Activated T-cell treated with anti-CD3 and anti-CD28 coated beads for 24 hours (primary cell): ENCODE measurements at regions not wholly inside any gene's neighbourhood (a gene's known extent, or its start where the extent isn't known, plus 50 kb on each side); places are given as distances from the start of the nearest gene placed in this dataset.

Experiments used
- DNase-seq: peaks from one replicate; pipeline ENCODE4 v3.0.0-alpha.2; 2020; ENCODE audit warnings: low read depth

- no peak for DNase-seq
Measured at GRCh38 chr3:18079062-18079461, 336.6 kb upstream of the TBC1D5 start.

- DNase-seq, result no peak
Measured at GRCh38 chr3:18077128-18077840, 334.9 kb upstream of the TBC1D5 start.

DNA sequence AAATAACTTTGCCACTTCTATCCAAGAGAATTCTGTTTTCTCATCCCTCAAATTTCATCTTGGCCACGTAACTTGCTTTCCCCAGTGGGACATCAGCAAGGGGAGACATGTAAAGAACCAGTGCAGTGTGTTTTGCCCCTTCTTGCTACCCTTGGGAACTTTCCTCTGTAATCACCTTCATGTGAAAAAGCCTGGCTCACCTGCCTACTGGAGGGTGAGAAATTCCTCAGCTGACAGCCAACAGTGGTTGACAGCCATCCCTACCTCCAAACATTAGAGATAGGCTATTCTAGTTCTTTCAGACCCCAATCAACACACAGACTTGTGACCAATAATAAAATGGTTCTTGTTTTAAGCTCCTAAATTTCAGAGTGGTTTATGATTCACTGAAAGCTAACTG is 333.9 kb upstream of the TBC1D5 start:
- no peak for DNase-seq

DNA sequence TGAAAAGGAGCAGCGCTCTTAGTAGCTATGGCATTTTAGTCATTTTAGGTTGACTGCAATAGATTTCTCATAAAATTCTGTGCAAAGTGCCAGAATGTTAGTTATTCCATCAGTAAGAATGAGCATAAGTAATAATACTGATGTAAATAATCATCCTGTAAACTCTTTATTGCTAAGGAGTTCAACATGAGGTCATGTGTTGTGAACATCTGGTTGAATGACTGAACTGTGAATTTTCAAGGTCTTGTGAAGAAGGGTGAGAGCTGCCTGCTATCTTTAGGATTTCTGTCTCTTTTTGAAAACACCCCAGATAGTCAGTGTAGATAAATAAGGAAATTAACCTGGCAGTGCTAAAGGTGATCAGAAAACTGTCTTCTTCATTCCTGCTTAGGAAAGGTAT is 333.4 kb upstream of the TBC1D5 start:
- DNase-seq, result no peak

DNA sequence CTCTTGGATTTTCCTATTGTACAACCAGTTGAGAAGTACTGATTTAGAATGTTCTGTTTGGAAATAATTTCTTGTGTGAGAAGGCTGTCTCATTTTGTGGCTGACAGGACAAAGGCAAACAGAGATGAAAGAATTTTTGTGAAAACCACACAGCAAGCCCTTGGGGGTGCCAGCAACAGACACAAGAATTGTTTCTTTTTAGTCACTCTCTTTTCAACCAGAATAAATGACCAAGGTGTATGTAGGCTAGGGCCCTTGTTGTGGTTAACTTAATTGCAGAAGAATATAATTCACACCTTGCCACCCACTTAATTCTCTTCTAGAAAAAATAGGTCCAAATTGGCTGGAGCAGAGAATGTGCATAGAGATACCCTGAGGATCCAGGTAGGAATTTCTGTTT is 329.4 kb upstream of the TBC1D5 start:
- no peak for DNase-seq

GRCh38 chr3:18070944-18071343 is 328.5 kb upstream of the TBC1D5 start:
- DNase-seq, result no peak

DNA sequence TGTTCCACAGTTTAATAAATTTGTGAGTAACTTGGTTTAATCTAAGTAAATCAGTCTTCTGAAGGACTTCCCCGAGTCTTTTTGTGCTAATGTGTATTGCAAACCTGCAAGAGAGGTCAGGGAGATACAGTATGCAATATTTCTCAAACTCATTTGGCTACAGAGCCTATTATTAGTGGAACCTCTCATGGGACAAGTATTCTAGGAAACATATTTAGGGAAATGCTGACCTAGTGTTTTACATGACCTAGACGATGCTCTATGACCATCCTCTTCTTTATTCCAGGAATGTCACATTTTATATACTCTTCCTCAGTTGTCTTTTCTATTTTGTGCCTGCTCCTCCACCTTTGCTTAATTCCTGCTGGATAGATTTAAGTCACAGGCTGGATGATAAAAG is 327.8 kb upstream of the TBC1D5 start:
- DNase-seq, result no peak

- DNase-seq, result no peak
Measured at GRCh38 chr3:18069568-18069967, 327.1 kb upstream of the TBC1D5 start.

DNA sequence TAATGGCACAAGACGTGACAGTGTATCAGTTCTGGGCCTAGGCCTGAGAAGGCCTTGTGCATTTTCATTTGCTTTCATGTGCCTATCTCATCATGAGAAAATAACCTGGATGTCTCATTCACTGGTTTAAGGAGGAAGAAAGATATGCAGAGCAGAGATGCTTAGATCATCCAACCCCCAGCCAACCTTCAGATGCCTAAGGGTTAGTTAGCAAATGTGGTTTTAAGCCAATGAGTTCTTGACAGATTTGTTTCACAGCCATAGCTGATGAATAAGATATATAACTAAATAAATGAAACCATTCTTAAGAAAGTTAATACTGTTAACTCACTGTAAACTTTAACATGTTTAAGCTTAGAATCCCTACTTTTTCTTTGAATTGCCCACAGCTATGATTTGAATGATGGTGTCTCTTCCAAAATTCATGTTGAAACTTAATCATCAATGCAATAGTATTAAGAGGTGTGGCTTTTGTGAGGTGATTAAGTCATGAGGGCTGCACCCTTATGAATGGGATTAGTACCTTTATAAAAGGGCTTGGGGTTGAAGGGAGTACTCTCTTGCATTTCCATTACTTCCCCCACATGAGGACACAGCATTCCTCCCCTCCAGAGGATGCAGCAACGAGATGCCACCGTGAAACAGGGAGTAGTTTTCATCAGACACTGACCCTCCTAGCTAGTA is 324.6 kb upstream of the TBC1D5 start:
- DNase-seq, result no peak

GRCh38 chr3:18064586-18064985 is 322.2 kb upstream of the TBC1D5 start:
- DNase-seq, result no peak

DNA sequence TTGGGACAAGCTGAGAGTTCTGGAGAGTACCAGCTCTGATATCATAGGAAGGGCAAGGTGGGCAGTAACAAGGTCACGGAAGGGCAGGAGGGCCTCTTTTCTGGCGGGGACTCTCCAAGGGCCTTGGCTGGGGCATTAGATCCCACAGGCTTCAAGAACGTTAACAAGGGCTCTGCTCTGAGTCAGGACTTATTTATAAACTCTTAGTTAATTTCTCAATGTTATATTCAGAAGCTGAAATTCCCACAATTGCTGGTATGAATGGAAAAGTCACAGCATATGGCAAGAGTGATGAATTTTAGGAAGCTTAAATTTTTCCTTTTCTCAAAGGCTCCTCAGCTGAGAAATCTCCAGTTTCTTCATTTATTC is 320.2 kb upstream of the TBC1D5 start:
- DNase-seq, result no peak

DNA sequence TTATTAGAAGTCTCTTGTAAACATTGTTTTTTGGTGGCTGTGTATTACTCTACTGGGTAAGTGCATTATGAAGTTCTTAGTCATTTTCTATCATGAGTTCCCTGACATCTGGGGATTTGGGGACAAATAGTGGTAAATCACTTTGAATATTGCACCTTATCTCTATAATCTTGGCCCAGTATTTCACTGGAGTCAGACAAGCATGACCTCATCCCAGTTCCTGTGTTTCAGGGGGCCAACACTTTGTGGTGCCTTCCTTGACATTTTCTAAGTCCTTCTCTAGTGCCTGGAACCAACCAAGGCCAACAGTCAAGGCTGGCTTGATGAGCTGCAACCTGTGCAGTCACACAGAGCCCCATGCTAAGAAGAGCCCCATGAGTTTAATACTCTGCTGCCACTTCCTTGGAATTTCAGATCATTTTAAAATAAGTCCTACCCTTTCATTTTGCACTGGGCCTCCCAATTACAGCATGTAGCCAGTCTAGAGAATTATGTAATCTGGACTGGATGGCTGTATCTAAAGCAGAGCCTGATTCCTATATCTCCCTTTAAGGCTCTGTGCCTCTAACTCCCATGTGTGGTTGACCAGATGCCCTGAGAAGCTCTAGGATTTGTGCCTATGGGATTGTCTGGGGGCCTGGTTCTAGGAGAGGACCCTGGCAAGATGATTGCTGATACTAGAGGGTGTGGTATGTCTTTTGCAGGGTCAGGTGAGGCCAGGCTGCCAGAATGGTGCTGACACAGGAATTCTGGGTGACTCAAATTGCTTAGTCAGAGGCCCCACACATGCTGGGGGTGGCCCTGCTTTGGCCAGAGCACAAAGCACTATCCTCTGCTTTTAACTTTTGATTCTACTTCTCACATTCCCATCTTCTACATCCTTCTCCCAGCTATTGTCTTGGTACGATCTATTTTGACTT is 319.6 kb upstream of the TBC1D5 start:
- DNase-seq, result no peak

GRCh38 chr3:18058666-18059065 is 316.2 kb upstream of the TBC1D5 start:
- no peak for DNase-seq

DNA sequence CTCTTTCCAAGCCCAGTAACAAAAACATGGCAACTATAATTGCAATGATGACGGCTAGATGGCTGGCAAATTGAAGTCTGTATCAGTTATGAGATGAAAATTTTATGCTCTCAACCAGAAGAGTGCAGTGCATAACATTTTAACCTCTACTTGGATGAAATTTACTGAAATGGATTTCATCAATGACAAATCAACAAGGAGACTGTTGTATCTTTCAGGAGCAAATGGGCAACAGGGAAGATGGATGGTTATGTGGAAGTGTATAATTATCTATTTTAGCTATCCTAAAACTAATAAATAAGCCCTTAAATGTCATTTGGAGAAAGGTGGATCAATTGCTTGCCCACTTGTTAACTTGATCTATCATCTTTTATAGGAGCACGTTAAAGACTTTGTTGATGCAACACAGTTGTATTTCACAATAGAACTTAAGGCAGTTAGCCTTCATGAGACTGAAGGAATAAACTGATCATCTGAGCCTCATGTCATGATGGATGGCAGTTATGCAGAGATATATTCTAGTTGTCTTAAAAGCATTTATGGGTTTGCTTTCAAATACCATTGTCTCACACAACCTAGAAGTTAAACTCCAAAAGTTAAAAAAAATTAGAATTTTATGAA is 315.1 kb upstream of the TBC1D5 start:
- no peak for DNase-seq

DNA sequence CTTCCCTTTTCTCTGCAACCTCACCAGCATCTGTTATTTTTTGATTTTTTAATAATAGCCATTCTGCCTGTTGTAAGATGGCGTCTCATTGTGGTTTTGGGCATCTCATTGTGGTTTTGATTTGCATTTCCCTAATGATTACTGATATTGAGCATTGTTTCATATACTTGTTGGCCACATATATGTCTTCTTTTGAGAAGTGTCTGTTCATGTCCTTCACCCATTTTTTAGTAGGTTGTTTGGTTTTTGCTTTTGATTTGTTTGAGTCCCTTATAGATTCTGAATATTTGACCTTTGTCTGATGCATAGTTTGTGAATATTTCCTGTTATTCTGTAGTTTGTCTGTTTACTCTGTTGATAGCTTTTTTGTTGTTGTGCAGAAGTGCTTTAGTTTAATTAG is 312.2 kb upstream of the TBC1D5 start:
- DNase-seq, result no peak

- no peak for DNase-seq
Measured at GRCh38 chr3:18051306-18051705, 308.9 kb upstream of the TBC1D5 start.

GRCh38 chr3:18049096-18049495 is 306.7 kb upstream of the TBC1D5 start:
- DNase-seq, result no peak

- DNase-seq, result no peak
Measured at GRCh38 chr3:18047052-18047451, 304.6 kb upstream of the TBC1D5 start.

DNA sequence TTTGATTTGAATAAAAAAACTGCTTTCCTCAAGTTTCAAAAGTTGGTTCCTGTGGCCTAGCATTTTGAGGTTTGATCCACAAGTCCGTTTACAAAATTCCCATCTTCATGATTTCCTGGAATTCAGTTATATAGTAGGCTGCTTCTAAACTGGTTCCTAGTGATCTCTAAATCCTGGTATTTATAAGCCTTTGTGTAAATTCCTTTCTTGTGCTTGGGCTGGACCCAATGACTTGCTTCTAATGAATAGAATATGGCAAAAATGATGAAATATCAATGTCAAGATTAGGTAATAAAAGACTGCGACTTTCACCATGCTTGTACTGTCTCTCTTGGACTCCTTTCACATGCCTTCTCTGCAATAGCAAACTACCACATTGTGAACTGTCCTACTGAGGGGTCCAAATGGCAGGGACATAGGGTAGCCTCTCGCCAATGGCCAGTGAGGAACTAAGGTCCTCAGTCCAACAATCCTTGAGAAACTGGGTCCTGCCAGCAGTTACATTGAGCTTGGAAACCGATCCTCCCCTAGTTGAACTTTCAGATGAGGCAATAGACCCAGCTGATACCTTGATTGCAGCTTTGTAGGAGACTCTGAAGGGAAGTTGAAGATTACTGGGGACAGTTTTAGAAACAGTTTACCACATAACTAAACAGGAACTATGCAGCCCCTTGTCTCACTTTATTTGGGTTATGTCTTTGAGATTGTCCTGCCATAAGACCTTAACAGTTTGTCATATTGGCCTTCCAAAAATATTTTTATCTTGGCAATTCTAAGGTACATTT is 303.9 kb upstream of the TBC1D5 start:
- no peak for DNase-seq

GRCh38 chr3:18044971-18045880 is 302.8 kb upstream of the TBC1D5 start:
- DNase-seq, result no peak

- DNase-seq, result no peak
Measured at GRCh38 chr3:18044191-18044590, 301.8 kb upstream of the TBC1D5 start.
